GM19193 (cell line): ENCODE measurements at regions not wholly inside any gene's neighbourhood (a gene's known extent, or its start where the extent isn't known, plus 50 kb on each side); places are given as distances from the start of the nearest gene placed in this dataset.

Experiments
- POLR2A ChIP-seq: IDR thresholded peaks from 4 replicates; pipeline ENCODE4 v1.6.1; 2011; ENCODE audit not compliant: insufficient read depth, insufficient read length; ENCODE audit errors: extremely low read depth

GRCh38 chr3:177906578-177907229 is 629.5 kb upstream of the KCNMB2 start:
- no peak for TF ChIP-seq POLR2A

- TF ChIP-seq POLR2A = no peak
Measured at GRCh38 chr3:177914224-177914623, 622.0 kb upstream of the KCNMB2 start.

- no peak for TF ChIP-seq POLR2A
Measured at GRCh38 chr3:177916461-177916860, 619.8 kb upstream of the KCNMB2 start.

GRCh38 chr3:177917234-177917861 is 618.9 kb upstream of the KCNMB2 start:
- TF ChIP-seq POLR2A = no peak

- TF ChIP-seq POLR2A = no peak
Measured at GRCh38 chr3:177921153-177921552, 615.1 kb upstream of the KCNMB2 start.

GRCh38 chr3:177924261-177924660 is 612.0 kb upstream of the KCNMB2 start:
- TF ChIP-seq POLR2A = no peak

- no peak for TF ChIP-seq POLR2A
Measured at GRCh38 chr3:177928172-177928873, 607.9 kb upstream of the KCNMB2 start.

- TF ChIP-seq POLR2A = no peak
Measured at GRCh38 chr3:177929310-177929709, 606.9 kb upstream of the KCNMB2 start.

- no peak for TF ChIP-seq POLR2A
Measured at GRCh38 chr3:177930771-177931170, 605.5 kb upstream of the KCNMB2 start.

- no peak for TF ChIP-seq POLR2A
Measured at GRCh38 chr3:177931346-177931745, 604.9 kb upstream of the KCNMB2 start.

- TF ChIP-seq POLR2A = no peak
Measured at GRCh38 chr3:177932346-177932745, 603.9 kb upstream of the KCNMB2 start.

- TF ChIP-seq POLR2A = no peak
Measured at GRCh38 chr3:177932750-177933660, 603.2 kb upstream of the KCNMB2 start.

- no peak for TF ChIP-seq POLR2A
Measured at GRCh38 chr3:177934001-177934891, 602.0 kb upstream of the KCNMB2 start.

GRCh38 chr3:177935047-177935446 is 601.2 kb upstream of the KCNMB2 start:
- TF ChIP-seq POLR2A = no peak
